GM10248 (cell line): ENCODE measurements at regions not wholly inside any gene's neighbourhood (a gene's known extent, or its start where the extent isn't known, plus 50 kb on each side); places are given as distances from the start of the nearest gene placed in this dataset.

Experiments
- CTCF ChIA-PET: fragments of 300-600 bp; sonication (Branson Sonifier 250); formaldehyde crosslinking; extraction: SDS; loops from one replicate; lab custom pipeline; 2021; ENCODE audit warnings: antibody characterized with exemption; lab: Yijun Ruan, JAX
- POLR2A ChIA-PET: fragments of 350-650 bp; sonication (Branson Sonifier 250); formaldehyde crosslinking; extraction: SDS; loops from one replicate; lab custom pipeline; 2020; ENCODE audit warnings: antibody characterized with exemption; lab: Yijun Ruan, JAX
- DNase-seq: peaks from one replicate; pipeline ENCODE4 v3.0.0; 2012; ENCODE audit errors: extremely low spot score
- CTCF ChIP-seq: IDR thresholded peaks from 2 replicates; pipeline ENCODE4 v1.5.1; 2012; ENCODE audit warnings: mild to moderate bottlenecking, low read depth; ENCODE audit errors: extremely low read depth, missing control alignments, control extremely low read depth

DNA sequence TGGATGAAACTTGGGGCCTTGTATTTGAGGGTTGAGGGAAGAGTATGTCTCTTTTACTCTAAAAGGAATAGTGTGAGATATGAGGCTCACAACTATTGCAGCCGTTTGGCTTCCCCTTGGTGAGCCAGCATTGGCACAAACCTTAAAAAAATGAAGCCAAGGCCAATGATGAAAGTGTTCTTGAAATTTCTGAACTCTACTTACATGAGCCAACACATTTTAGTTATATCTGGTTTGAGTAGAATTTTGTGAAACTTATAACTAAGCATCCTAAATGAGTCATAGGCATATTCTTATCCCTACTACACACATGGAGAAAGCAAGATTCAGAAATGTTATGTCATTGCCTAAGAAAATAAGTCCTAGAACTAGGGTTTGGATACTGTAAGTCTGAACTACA is 55.3 kb upstream of the ACSS3 start:
- DNase-seq: no peak
- ChIA-PET CTCF (no interaction called here), POLR2A (no interaction called here)
- no peak for TF ChIP-seq CTCF

GRCh38 chr12:81021834-81022233 is 56.0 kb upstream of the ACSS3 start:
- POLR2A ChIA-PET: no interaction called here
- CTCF ChIA-PET: no interaction called here
- no peak for TF ChIP-seq CTCF
- DNase-seq: no peak

GRCh38 chr12:81021131-81021748 is 56.6 kb upstream of the ACSS3 start:
- POLR2A ChIA-PET: no interaction called here
- DNase-seq: no peak
- CTCF ChIA-PET: no interaction called here
- TF ChIP-seq CTCF: no peak

GRCh38 chr12:81017792-81018191 is 60.1 kb upstream of the ACSS3 start:
- no peak for DNase-seq
- POLR2A ChIA-PET: no interaction called here
- CTCF ChIA-PET: no interaction called here
- no peak for TF ChIP-seq CTCF

DNA sequence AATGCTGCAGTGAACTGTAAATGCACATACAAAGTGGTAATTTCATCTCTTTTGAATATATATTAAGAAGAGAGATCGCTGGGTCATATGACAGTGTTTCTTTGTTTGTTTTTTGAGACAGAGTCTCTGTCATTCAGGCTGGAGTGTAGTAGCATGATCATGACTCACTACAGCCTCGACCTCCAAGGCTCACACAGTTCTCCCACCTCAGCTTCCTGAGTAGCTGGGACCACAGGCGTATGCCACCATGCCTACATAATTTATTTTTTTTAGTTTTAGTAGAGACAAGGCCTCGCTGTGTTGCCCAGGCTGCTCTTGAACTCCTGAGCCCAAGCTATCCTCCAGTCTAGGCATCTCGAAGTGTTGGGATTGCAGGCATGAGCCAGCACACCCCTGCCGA is 62.4 kb upstream of the ACSS3 start:
- POLR2A ChIA-PET: no interaction called here
- TF ChIP-seq CTCF: no peak
- no peak for DNase-seq
- CTCF ChIA-PET: no interaction called here

GRCh38 chr12:81010641-81011040 is 67.2 kb upstream of the ACSS3 start:
- POLR2A ChIA-PET: no interaction called here
- TF ChIP-seq CTCF: no peak
- CTCF ChIA-PET: interaction anchor here (1.2 kb wide), 1 partner anchor 12 kb away, joined by 4 read pairs; no protein-coding TSS in a partner anchor
- DNase-seq: no peak
